Activated CD4-positive, alpha-beta T cell treated with anti-CD3 and anti-CD28 coated beads for 48 hours (primary cell): ENCODE measurements at regions not wholly inside any gene's neighbourhood (a gene's known extent, or its start where the extent isn't known, plus 50 kb on each side); places are given as distances from the start of the nearest gene placed in this dataset.

ENCODE experiments used
- DNase-seq: peaks from one replicate; pipeline ENCODE4 v3.0.0-alpha.2; 2020

GRCh38 chr4:180637616-180638015, 1605.6 kb upstream of the TENM3 start:
- no peak for DNase-seq

- DNase-seq: no peak
Measured at GRCh38 chr4:180640193-180640592, 1603.0 kb upstream of the TENM3 start.

GRCh38 chr4:180641495-180641894, 1601.7 kb upstream of the TENM3 start:
- DNase-seq: no peak

- no peak for DNase-seq
Measured at GRCh38 chr4:180642732-180643131, 1600.5 kb upstream of the TENM3 start.

- DNase-seq: no peak
Measured at GRCh38 chr4:180650273-180650672, 1592.9 kb upstream of the TENM3 start.

GRCh38 chr4:180652533-180652932, 1590.7 kb upstream of the TENM3 start:
- DNase-seq: no peak

GRCh38 chr4:180655886-180656285, 1587.3 kb upstream of the TENM3 start:
- no peak for DNase-seq

- no peak for DNase-seq
Measured at GRCh38 chr4:180657881-180658280, 1585.3 kb upstream of the TENM3 start.

- DNase-seq: peak; percentile 71
Measured at GRCh38 chr4:180664766-180665368, 1578.3 kb upstream of the TENM3 start.

GRCh38 chr4:180665481-180665880, 1577.7 kb upstream of the TENM3 start:
- DNase-seq: no peak

- peak; percentile 24 for DNase-seq
Measured at GRCh38 chr4:180665994-180666824, 1577.0 kb upstream of the TENM3 start.

- DNase-seq: no peak
Measured at GRCh38 chr4:180668732-180669131, 1574.5 kb upstream of the TENM3 start.

- no peak for DNase-seq
Measured at GRCh38 chr4:180669680-180670079, 1573.5 kb upstream of the TENM3 start.

- DNase-seq: no peak
Measured at GRCh38 chr4:180674619-180675358, 1568.4 kb upstream of the TENM3 start.

GRCh38 chr4:180675359-180675650, 1567.9 kb upstream of the TENM3 start:
- DNase-seq: no peak

GRCh38 chr4:180680305-180680704, 1562.9 kb upstream of the TENM3 start:
- no peak for DNase-seq

- DNase-seq: no peak
Measured at GRCh38 chr4:180682776-180683175, 1560.4 kb upstream of the TENM3 start.

- no peak for DNase-seq
Measured at GRCh38 chr4:180683186-180683585, 1560.0 kb upstream of the TENM3 start.

GRCh38 chr4:180688480-180688879, 1554.7 kb upstream of the TENM3 start:
- DNase-seq: no peak

GRCh38 chr4:180694875-180695274, 1548.3 kb upstream of the TENM3 start:
- no peak for DNase-seq

GRCh38 chr4:180695851-180696250, 1547.4 kb upstream of the TENM3 start:
- DNase-seq: no peak

GRCh38 chr4:180696460-180697092, 1546.6 kb upstream of the TENM3 start:
- no peak for DNase-seq

GRCh38 chr4:180698550-180699195, 1544.5 kb upstream of the TENM3 start:
- no peak for DNase-seq
